Loucy (cell line): ENCODE measurements at regions not wholly inside any gene's neighbourhood (a gene's known extent, or its start where the extent isn't known, plus 50 kb on each side); places are given as distances from the start of the nearest gene placed in this dataset.

Experiments
- H2AFZ ChIP-seq: fragments of 200-600 bp; sonication (generic); 2 replicates; pipeline ENCODE4 v1.6.0; 2016; ENCODE audit warnings: antibody characterized with exemption, mild to moderate bottlenecking, low read length, moderate library complexity
- H3F3A ChIP-seq: fragments of 200-600 bp; 2 replicates; pipeline ENCODE4 v1.6.0; 2016; ENCODE audit warnings: antibody characterized with exemption, low read depth, mild to moderate bottlenecking
- H3K27me3 ChIP-seq: fragments of 200-600 bp; sonication (generic); 2 replicates; pipeline ENCODE4 v1.6.1; 2014; ENCODE audit warnings: low read length, mild to moderate bottlenecking; ENCODE audit not compliant: insufficient read depth, poor library complexity, severe bottlenecking
- H3K36me3 ChIP-seq: fragments of 200-600 bp; sonication (generic); 2 replicates; pipeline ENCODE4 v1.6.1; 2016; ENCODE audit warnings: low read length; ENCODE audit not compliant: insufficient read depth
- H3K4me1 ChIP-seq: fragments of 200-600 bp; sonication (generic); 2 replicates; pipeline ENCODE4 v1.5.1; 2014; ENCODE audit warnings: low read length, mild to moderate bottlenecking; ENCODE audit not compliant: insufficient read depth, poor library complexity, severe bottlenecking
- H3K4me2 ChIP-seq: fragments of 200-600 bp; sonication (generic); 2 replicates; pipeline ENCODE4 v1.6.0; 2014; ENCODE audit warnings: antibody characterized with exemption, low read length, low read depth, mild to moderate bottlenecking; ENCODE audit not compliant: poor library complexity, severe bottlenecking
- H3K4me3 ChIP-seq: fragments of 200-600 bp; sonication (generic); 2 replicates; pipeline ENCODE4 v1.5.1; 2014; ENCODE audit warnings: low read length, mild to moderate bottlenecking, mixed read lengths; ENCODE audit not compliant: poor library complexity, severe bottlenecking
- H3K79me2 ChIP-seq: fragments of 200-600 bp; sonication (generic); 2 replicates; pipeline ENCODE4 v1.6.1; 2014; ENCODE audit warnings: low read length; ENCODE audit not compliant: insufficient read depth
- H3K9ac ChIP-seq: fragments of 200-600 bp; sonication (generic); 2 replicates; pipeline ENCODE4 v1.6.0; 2014; ENCODE audit warnings: mild to moderate bottlenecking, low read depth, low read length, moderate library complexity; ENCODE audit not compliant: poor library complexity, severe bottlenecking
- H3K9me2 ChIP-seq: fragments of 200-600 bp; sonication (generic); replicated peaks from 2 replicates; pipeline ENCODE4 v1.6.1; 2016; ENCODE audit warnings: low read depth, low read length, mixed read lengths
- H3K9me3 ChIP-seq: fragments of 200-600 bp; sonication (generic); 2 replicates; pipeline ENCODE4 v1.6.1; 2014; ENCODE audit warnings: mild to moderate bottlenecking, antibody characterized with exemption, low read length, low read depth; ENCODE audit not compliant: insufficient read depth
- H4K20me1 ChIP-seq: fragments of 200-600 bp; sonication (generic); 2 replicates; pipeline ENCODE4 v1.6.0; 2014; ENCODE audit warnings: antibody characterized with exemption, low read length, mild to moderate bottlenecking; ENCODE audit not compliant: insufficient read depth, poor library complexity, severe bottlenecking
- CTCF ChIP-seq: fragments of 200-600 bp; sonication (generic); conservative IDR thresholded peaks from 2 replicates; pipeline ENCODE4 v1.5.1; 2014; ENCODE audit warnings: mild to moderate bottlenecking, antibody characterized with exemption, low read length
- EZH2phosphoT487 ChIP-seq: fragments of 200-600 bp; IDR thresholded peaks from 2 replicates; pipeline ENCODE4 v1.6.1; 2018; ENCODE audit warnings: antibody characterized with exemption, mild to moderate bottlenecking, moderate library complexity, borderline replicate concordance

GRCh38 chr11:13114566-13115379 lies 105.7 kb downstream of the RASSF10 start:
- TF ChIP-seq EZH2phosphoT487 = no peak
- peak; percentile 49 for TF ChIP-seq CTCF
- Histone ChIP-seq H3K79me2 (no peaks in the 10 kb centered on the region), H3K9ac (no peak overlapping the region), H2AFZ (peak overlapping the region; percentile 26; the same call in 1 of the 2 replicates), H3F3A (no peaks in the 10 kb centered on the region), H3K4me1 (peaks cover 14% of the 10 kb centered on the region), H3K4me3 (no peak overlapping the region), H3K27me3 (no peaks in the 10 kb centered on the region), H3K9me2 (no peaks in the 10 kb centered on the region), H4K20me1 (no peaks in the 10 kb centered on the region), H3K9me3 (no peaks in the 10 kb centered on the region), H3K36me3 (no peaks in the 10 kb centered on the region), H3K4me2 (no peak overlapping the region)

- Histone ChIP-seq H3K9me3 (no peaks in the 10 kb centered on the region), H3K4me1 (peaks cover 14% of the 10 kb centered on the region), H3K4me3 (no peak overlapping the region), H4K20me1 (no peaks in the 10 kb centered on the region), H2AFZ (no peak overlapping the region), H3K9me2 (no peaks in the 10 kb centered on the region), H3K27me3 (no peaks in the 10 kb centered on the region), H3K36me3 (no peaks in the 10 kb centered on the region), H3K4me2 (no peak overlapping the region), H3K9ac (no peak overlapping the region), H3F3A (no peaks in the 10 kb centered on the region), H3K79me2 (no peaks in the 10 kb centered on the region)
- TF ChIP-seq EZH2phosphoT487 = no peak
- no peak for TF ChIP-seq CTCF
These were observed 106.2 kb downstream of the RASSF10 start for GRCh38 chr11:13115380-13115675.

GRCh38 chr11:13116491-13116890 lies 107.4 kb downstream of the RASSF10 start:
- peaks cover 14% of the 10 kb centered on the region for H3K4me1 ChIP-seq
- no peaks in the 10 kb centered on the region for H3K27me3 ChIP-seq
- no peaks in the 10 kb centered on the region for H3F3A ChIP-seq
- no peak overlapping the region for H3K4me3 ChIP-seq
- H3K9ac ChIP-seq = no peak overlapping the region
- TF ChIP-seq CTCF (no peak), EZH2phosphoT487 (no peak)
- no peaks in the 10 kb centered on the region for H4K20me1 ChIP-seq
- H3K79me2 ChIP-seq = no peaks in the 10 kb centered on the region
- no peak overlapping the region for H2AFZ ChIP-seq
- no peaks in the 10 kb centered on the region for H3K36me3 ChIP-seq
- no peaks in the 10 kb centered on the region for H3K9me2 ChIP-seq
- no peaks in the 10 kb centered on the region for H3K9me3 ChIP-seq
- H3K4me2 ChIP-seq = no peak overlapping the region
